Upper lobe of left lung (tissue), 6 donors: ENCODE measurements at regions not wholly inside any gene's neighbourhood (a gene's known extent, or its start where the extent isn't known, plus 50 kb on each side); places are given as distances from the start of the nearest gene placed in this dataset.

Source experiments
- ATAC-seq, 2 donors: fragments of 200-7000 bp; cut with Tn5 transposase; one replicate each; pipeline ENCODE4 v1.9.1; 2022; ENCODE audit warnings: mild to moderate bottlenecking in 2 of 2, moderate library complexity in 2 of 2; ENCODE audit not compliant: low FRiP score in 2 of 2
- DNase-seq, 2 donors: peaks; one replicate each; pipeline ENCODE4 v3.0.0-alpha.2; 2019 to 2020
- H3K27ac ChIP-seq, 4 donors: fragments of 200-600 bp; sonication (generic); one replicate each; pipeline ENCODE4 v1.5.1; 2016 to 2019
- H3K27me3 ChIP-seq, 4 donors: fragments of 200-600 bp; sonication (generic); one replicate each; pipeline ENCODE4 v1.5.1; 2017 to 2019
- H3K36me3 ChIP-seq, 4 donors: fragments of 200-600 bp; sonication (generic); one replicate each; pipeline ENCODE4 v1.5.1; 2016 to 2019
- H3K4me1 ChIP-seq, 4 donors: fragments of 200-600 bp; sonication (generic); one replicate each; pipeline ENCODE4 v1.5.1; 2018 to 2019
- H3K4me3 ChIP-seq, 4 donors: fragments of 200-600 bp; sonication (generic); one replicate each; pipeline ENCODE4 v1.5.1; 2017 to 2019; ENCODE audit warnings: mild to moderate bottlenecking in 2 of 4, moderate library complexity in 1 of 4
- H3K9me3 ChIP-seq, 4 donors: fragments of 200-600 bp; sonication (generic); one replicate each; pipeline ENCODE4 v1.5.1; 2018 to 2019
- CTCF ChIP-seq, 6 experiments: fragments of 450-650 bp in 4 of 6; fragments of 200-600 bp in 2 of 6; sonication (generic) in 2 of 6; IDR thresholded peaks; one replicate each; pipeline ENCODE4 v1.5.1; 2016 to 2019; ENCODE audit warnings: antibody characterized with exemption in 6 of 6
- EP300 ChIP-seq, 4 donors: sonication (generic); formaldehyde crosslinking; IDR thresholded peaks; one replicate each; pipeline ENCODE4 v1.5.1; 2017; ENCODE audit warnings: antibody characterized with exemption in 4 of 4, control low read depth in 2 of 4
- POLR2A ChIP-seq, 4 donors: fragments of 450-650 bp; IDR thresholded peaks; one replicate each; pipeline ENCODE4 v1.5.1; 2016 to 2017; ENCODE audit warnings: antibody characterized with exemption in 4 of 4, mild to moderate bottlenecking in 2 of 4
- POLR2AphosphoS5 ChIP-seq, 2 donors: sonication (generic); formaldehyde crosslinking; IDR thresholded peaks; one replicate each; pipeline ENCODE4 v1.5.1; 2017; ENCODE audit warnings: antibody characterized with exemption in 2 of 2
- WGBS, 2 donors: methylation state at CpG; one replicate each; pipeline ENCODE4 v1.1.5; 2017 to 2018; 5-methylcytosine and 5-hydroxymethylcytosine counted together
- donor health status: DM: no; HTN: no; CAD: no; lungs with moderate emphysema.
- donor health status: DM: no; HTN: yes; CAD: no; lungs with severe emphysema.

- H3K36me3 ChIP-seq = no peaks in the 10 kb centered on the region
- ATAC-seq = no peak
- 80 to 83% methylated on average over 5 of the region's 5 CpGs for WGBS, 2 donors
Observed at GRCh38 chr6:43895656-43896328, 125.8 kb downstream of the VEGFA start.

GRCh38 chr6:43893073-43893472, 123.1 kb downstream of the VEGFA start:
- no peaks in the 10 kb centered on the region for H3K27me3 ChIP-seq
- no peaks in the 10 kb centered on the region for H3K4me1 ChIP-seq
- H3K4me3 ChIP-seq = no peak overlapping the region
- DNase-seq (no peak), ATAC-seq (no peak)
- H3K36me3 ChIP-seq = no peaks in the 10 kb centered on the region
- WGBS, 2 donors = 90 to 93% methylated on average over 5 to 8 of the region's 8 CpGs
- H3K9me3 ChIP-seq = no peaks in the 10 kb centered on the region
- TF ChIP-seq POLR2AphosphoS5 (IDR thresholded peaks at IDR 0.05) (no peak), POLR2A (IDR thresholded peaks at IDR 0.05) (no peak), CTCF (IDR thresholded peaks at IDR 0.05) (no peak), EP300 (IDR thresholded peaks at IDR 0.05) (no peak)
- no peak overlapping the region for H3K27ac ChIP-seq

More at GRCh38 chr6:43895656-43896328, 125.8 kb downstream of the VEGFA start:
- no peak overlapping the region for H3K4me3 ChIP-seq
- H3K27me3 ChIP-seq = no peaks in the 10 kb centered on the region
- H3K27ac ChIP-seq = no peak overlapping the region
- H3K9me3 ChIP-seq = no peaks in the 10 kb centered on the region
- H3K4me1 ChIP-seq = no peaks in the 10 kb centered on the region
- no peak for DNase-seq
- no peak for TF ChIP-seq POLR2A (IDR thresholded peaks at IDR 0.05)
- no peak for TF ChIP-seq EP300 (IDR thresholded peaks at IDR 0.05)
- TF ChIP-seq CTCF (IDR thresholded peaks at IDR 0.05) = no peak
- TF ChIP-seq POLR2AphosphoS5 (IDR thresholded peaks at IDR 0.05) = no peak

GRCh38 chr6:43891072-43891870, 121.3 kb downstream of the VEGFA start:
- no peaks in the 10 kb centered on the region for H3K4me1 ChIP-seq
- WGBS, 2 donors = 48 to 57% methylated on average over 24 to 25 of the region's 25 CpGs
- no peak overlapping the region for H3K4me3 ChIP-seq
- H3K36me3 ChIP-seq = no peaks in the 10 kb centered on the region
- H3K9me3 ChIP-seq = no peaks in the 10 kb centered on the region
- H3K27me3 ChIP-seq = no peaks in the 10 kb centered on the region
- DNase-seq = no peak
- H3K27ac ChIP-seq = no peak overlapping the region
- TF ChIP-seq POLR2A (IDR thresholded peaks at IDR 0.05) = no peak
- no peak for TF ChIP-seq POLR2AphosphoS5 (IDR thresholded peaks at IDR 0.05)
- ATAC-seq = no peak

GRCh38 chr6:43890197-43891062, 120.4 kb downstream of the VEGFA start:
- no peaks in the 10 kb centered on the region for H3K9me3 ChIP-seq
- WGBS, 2 donors = 75% methylated on average over 14 to 16 of the region's 17 CpGs
- H3K4me3 ChIP-seq = no peak overlapping the region
- H3K27ac ChIP-seq = no peak overlapping the region
- H3K27me3 ChIP-seq = no peaks in the 10 kb centered on the region
- no peaks in the 10 kb centered on the region for H3K4me1 ChIP-seq
- TF ChIP-seq POLR2A (IDR thresholded peaks at IDR 0.05) = no peak
- no peak for TF ChIP-seq POLR2AphosphoS5 (IDR thresholded peaks at IDR 0.05)
- no peak for TF ChIP-seq EP300 (IDR thresholded peaks at IDR 0.05)
- no peak for TF ChIP-seq CTCF (IDR thresholded peaks at IDR 0.05)
- no peaks in the 10 kb centered on the region for H3K36me3 ChIP-seq
- DNase-seq (no peak), ATAC-seq (no peak)
